ENCODE measurements at regions not wholly inside any gene's neighbourhood (a gene's known extent, or its start where the extent isn't known, plus 50 kb on each side); places are given as distances from the start of the nearest gene placed in this dataset.

- no peak for TF ChIP-seq CTCF (IDR thresholded peaks at IDR 0.05)
- no peak for TF ChIP-seq POLR2A (IDR thresholded peaks at IDR 0.05)
- no peak for TF ChIP-seq POLR2AphosphoS5 (IDR thresholded peaks at IDR 0.05)
- no peak for TF ChIP-seq EP300 (IDR thresholded peaks at IDR 0.05)
Measured at GRCh38 chr18:41266616-41267015, 688.4 kb upstream of the PIK3C3 start.
